Gastroesophageal sphincter (tissue), 3 donors: ENCODE measurements at regions not wholly inside any gene's neighbourhood (a gene's known extent, or its start where the extent isn't known, plus 50 kb on each side); places are given as distances from the start of the nearest gene placed in this dataset.

Source experiments
- POLR2A ChIP-seq, 2 donors: fragments of 450-650 bp; IDR thresholded peaks; one replicate each; pipeline ENCODE4 v1.6.1; 2017; ENCODE audit warnings: antibody characterized with exemption in 2 of 2, mild to moderate bottlenecking in 2 of 2, moderate library complexity in 1 of 2
- TF ChIP-seq, protein P1 (sequence below), 4 experiments: fragments of 200-600 bp in 2 of 4; fragments of 450-650 bp in 2 of 4; sonication (generic) in 1 of 4; IDR thresholded peaks; one replicate each; pipeline ENCODE4 v1.5.1; 2017 to 2019; ENCODE audit warnings: antibody characterized with exemption in 4 of 4, mild to moderate bottlenecking in 2 of 4, moderate library complexity in 2 of 4

- TF ChIP-seq, protein P1, sequence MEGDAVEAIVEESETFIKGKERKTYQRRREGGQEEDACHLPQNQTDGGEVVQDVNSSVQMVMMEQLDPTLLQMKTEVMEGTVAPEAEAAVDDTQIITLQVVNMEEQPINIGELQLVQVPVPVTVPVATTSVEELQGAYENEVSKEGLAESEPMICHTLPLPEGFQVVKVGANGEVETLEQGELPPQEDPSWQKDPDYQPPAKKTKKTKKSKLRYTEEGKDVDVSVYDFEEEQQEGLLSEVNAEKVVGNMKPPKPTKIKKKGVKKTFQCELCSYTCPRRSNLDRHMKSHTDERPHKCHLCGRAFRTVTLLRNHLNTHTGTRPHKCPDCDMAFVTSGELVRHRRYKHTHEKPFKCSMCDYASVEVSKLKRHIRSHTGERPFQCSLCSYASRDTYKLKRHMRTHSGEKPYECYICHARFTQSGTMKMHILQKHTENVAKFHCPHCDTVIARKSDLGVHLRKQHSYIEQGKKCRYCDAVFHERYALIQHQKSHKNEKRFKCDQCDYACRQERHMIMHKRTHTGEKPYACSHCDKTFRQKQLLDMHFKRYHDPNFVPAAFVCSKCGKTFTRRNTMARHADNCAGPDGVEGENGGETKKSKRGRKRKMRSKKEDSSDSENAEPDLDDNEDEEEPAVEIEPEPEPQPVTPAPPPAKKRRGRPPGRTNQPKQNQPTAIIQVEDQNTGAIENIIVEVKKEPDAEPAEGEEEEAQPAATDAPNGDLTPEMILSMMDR (IDR thresholded peaks at IDR 0.05), result no peak
- no peak for TF ChIP-seq POLR2A (IDR thresholded peaks at IDR 0.05)
These were observed 393.1 kb downstream of the EFNA5 start for GRCh38 chr5:107277485-107278125.
